SKM-1 treated with dmso at 0.1 percent for 144 hours (cell line): ENCODE measurements at regions not wholly inside any gene's neighbourhood (a gene's known extent, or its start where the extent isn't known, plus 50 kb on each side); places are given as distances from the start of the nearest gene placed in this dataset.

Source experiments
- DNase-seq: peaks from one replicate; lab custom pipeline; 2025; ENCODE audit not compliant: unreplicated experiment; lab: John Stamatoyannopoulos, UW

DNA sequence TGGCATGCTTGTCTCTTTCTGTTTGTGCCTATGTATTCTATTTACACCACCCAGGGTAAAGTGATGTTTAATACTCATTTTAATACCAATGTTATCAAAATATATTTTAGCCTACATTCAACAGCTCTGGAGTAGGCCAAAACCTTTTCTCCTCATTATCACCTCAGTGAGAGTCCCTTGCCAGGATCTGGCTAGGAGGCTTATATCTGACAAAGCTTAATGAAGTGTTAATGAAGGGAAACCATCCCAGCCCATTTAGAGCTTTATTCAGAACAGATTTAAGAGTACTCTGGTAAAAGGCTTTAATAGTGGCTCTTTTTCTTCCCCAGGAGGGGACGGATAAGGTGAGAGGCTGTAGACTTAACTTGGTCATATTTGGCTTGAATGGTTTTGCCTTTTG, 137.6 kb downstream of the GRIN2B start:
- DNase-seq, result no peak

GRCh38 chr12:13841358-13841757, 140.0 kb downstream of the GRIN2B start:
- DNase-seq, result no peak

- DNase-seq, result no peak
Measured at GRCh38 chr12:13839365-13840336, 141.8 kb downstream of the GRIN2B start.

DNA sequence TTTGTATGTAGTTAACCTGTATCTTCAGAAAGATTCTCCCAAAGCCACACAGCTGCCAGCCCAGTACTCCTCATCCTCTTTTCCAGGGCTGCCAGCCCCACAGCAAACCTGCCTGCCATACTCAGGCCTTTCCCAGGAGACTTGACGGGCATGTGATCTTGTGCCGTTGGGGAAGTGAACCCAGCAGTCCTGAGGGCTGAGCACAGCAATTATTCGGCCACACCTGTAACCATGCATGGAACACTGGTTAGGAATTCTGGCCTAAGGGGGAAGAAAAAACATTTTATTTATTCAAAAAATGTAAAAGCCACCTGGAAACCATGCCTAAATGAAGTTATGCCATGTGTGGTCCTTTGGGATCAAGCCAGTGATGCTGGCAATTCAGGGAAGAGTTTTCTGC, 145.3 kb downstream of the GRIN2B start:
- no peak for DNase-seq

DNA sequence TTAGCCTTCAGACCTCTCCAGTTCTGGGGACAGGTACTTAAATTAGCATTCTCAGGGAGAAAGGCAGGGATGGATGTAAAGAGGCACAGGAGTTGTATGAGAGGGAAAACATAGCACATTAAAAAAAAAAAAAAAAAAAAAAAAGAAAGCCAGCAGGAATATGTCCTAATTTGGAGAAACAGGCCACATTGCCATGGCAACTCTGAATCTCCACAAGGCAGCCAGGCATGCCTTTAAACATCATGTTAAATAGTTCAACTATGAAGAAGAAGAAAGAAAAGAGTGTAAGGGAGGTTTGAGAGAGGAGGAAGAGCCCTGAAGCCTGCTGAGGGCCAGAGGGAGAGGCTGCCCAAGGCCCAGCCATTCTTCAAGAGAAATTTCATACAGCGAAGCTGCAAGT, 145.8 kb downstream of the GRIN2B start:
- DNase-seq, result no peak

GRCh38 chr12:13834241-13834640, 147.2 kb downstream of the GRIN2B start:
- no peak for DNase-seq

DNA sequence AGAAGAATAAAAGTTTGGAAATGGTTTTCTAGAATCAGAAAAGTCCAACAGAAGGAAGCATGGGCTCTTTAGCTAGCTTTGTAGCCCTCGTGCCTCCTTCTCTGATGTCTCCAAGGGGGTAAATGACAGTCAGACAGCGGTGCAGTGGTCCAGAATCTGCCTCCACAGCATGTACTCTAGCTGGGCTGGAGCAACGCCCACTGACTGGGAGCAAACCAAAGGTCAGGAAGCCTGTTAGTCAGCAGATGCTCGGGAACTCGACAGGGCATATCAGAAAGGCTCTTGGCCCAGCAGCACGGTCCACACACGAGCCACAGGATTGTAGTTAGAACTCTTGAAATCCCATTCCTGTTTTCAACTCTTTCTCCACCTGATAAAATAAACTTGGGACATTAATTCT, 164.3 kb downstream of the GRIN2B start:
- DNase-seq, result no peak

GRCh38 chr12:13816394-13816793, 165.0 kb downstream of the GRIN2B start:
- no peak for DNase-seq

GRCh38 chr12:13812168-13812567, 169.2 kb downstream of the GRIN2B start:
- DNase-seq, result no peak

- DNase-seq, result no peak
Measured at GRCh38 chr12:13811061-13811460, 170.3 kb downstream of the GRIN2B start.

DNA sequence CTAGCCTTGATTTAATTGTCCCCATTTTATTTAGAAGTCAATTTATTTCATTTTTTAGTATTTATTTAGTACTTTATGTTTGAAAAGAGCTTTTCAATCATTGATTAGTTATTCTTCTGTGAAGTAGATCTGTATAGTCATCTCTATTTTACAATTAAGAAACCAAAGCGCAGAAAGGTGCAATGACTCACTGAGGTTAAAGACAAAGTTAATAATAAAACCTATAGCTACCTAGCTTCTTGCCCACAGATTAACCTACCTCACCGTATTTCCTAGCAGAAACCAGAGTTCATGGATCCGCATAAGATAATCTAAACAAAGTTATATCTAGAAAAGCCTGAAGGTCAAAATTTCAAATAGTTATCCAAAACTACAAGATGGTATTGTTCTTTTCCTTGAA, 176.4 kb downstream of the GRIN2B start:
- no peak for DNase-seq

- no peak for DNase-seq
Measured at GRCh38 chr12:13801543-13801942, 179.9 kb downstream of the GRIN2B start.

DNA sequence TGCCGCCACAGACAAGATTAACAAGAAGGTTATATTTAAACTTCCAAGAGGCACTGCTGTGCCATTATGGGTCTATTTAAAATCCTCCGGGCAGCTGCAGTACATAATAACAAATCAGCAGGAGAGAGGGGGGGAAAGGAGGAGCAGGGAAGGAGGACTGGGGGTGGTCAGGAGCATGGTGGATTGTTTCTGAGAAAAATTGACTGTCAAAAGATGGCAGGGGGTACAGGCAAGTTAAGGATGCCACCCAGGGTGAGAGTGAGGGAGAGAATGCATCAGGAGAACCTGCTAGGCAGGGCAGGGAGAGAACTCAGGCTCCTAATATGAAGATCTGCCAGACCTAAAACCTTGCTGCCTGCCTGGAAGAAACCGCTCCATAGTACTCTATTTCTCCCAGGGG, 181.8 kb downstream of the GRIN2B start:
- no peak for DNase-seq

DNA sequence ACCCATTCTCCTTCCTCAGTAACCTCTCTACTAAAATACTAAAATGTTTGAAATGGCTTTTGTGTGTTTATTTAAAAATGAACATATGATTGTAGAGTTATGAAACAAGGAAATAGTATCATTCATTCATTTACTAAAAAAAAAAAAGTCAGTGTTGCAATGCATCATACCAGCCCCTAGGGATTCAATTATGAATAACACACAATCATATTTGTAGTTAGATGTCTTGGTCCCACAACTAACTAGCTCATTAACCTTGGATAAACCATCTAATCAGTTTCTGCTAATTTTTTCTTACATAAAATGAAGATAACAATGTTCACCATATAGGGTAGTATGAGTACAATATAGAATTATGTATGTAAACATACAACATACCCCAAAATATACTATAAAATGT, 183.2 kb downstream of the GRIN2B start:
- DNase-seq, result no peak

DNA sequence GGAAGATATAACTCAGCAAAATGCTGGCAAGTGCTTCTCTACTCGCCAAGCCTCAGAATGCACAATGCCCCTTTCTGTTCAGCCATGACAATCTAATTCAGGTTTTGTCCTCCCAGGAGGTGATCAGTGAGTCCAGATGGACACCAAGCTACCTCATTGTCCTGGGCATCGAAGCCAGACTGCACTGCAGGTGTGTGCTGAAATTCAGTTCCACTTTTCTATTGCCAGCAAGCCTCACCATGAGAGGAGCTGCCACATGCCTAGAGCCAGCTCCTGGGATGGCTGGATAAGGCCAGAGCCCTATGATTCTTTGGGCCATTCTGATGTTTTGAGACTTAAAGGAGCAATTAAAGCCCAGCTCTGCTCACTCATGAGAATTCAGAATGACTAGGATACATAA, 186.7 kb downstream of the GRIN2B start:
- no peak for DNase-seq

DNA sequence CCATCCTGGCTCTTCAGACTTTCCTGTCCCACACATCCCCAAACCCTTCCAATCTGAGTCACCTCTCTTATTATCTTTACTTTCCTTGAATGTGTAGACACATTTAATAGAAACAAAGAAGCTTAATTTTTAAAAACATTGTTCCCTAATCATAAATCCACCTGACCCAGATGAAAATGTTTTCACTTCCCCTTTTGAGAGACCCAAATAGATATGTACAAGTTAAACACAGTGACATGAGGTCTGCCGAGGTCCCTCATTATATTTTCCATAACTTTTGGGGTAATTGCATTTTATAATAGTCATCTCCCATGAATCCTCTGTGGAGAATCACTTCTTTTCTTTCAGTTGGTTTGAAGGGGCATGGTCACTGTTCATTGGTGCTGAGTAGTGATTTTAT, 191.1 kb downstream of the GRIN2B start:
- DNase-seq, result no peak

- no peak for DNase-seq
Measured at GRCh38 chr12:13788626-13789025, 192.8 kb downstream of the GRIN2B start.

GRCh38 chr12:13786646-13787045, 194.8 kb downstream of the GRIN2B start:
- DNase-seq, result no peak

DNA sequence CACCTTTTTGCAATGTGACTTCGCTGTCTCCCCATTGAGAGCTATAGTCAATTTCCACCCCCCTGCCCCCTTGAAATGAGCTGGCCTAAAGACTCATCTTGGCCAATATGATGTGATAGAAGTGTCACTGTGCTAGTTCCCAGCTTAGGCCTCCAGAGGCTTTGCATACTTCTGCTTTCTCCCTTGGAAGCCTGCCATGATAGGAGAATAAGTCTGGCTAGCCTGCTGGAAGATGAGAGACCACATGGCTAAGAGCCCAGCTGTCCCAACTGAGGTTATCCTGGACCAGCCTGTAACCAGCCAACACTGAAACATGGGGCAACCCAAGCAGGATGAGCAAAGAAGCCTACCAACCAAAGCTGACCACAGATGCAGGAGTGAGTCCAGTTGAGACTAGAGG, 196.9 kb downstream of the GRIN2B start:
- DNase-seq, result no peak

GRCh38 chr12:13780453-13780852, 200.9 kb downstream of the GRIN2B start:
- no peak for DNase-seq

DNA sequence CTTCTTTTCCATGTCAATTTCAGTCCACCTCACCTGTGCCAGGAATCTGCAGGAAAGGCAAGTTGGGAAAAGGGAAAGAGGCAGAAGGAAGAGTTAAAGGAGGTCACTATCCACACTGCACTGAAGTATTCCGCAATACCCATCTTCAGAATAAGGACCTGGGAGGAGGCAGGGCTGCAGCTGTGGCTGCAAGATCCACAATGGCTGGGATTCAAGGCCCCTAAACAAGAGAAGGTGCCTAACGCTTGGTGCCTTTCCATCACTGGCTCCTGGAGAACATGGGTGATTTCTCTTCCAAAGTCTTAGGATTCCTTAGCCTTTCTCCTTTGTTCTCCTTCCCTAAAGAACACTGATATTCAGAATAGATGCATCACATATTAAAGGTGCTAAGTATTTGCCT, 204.0 kb downstream of the GRIN2B start:
- no peak for DNase-seq

- no peak for DNase-seq
Measured at GRCh38 chr12:13772264-13772663, 209.1 kb downstream of the GRIN2B start.

DNA sequence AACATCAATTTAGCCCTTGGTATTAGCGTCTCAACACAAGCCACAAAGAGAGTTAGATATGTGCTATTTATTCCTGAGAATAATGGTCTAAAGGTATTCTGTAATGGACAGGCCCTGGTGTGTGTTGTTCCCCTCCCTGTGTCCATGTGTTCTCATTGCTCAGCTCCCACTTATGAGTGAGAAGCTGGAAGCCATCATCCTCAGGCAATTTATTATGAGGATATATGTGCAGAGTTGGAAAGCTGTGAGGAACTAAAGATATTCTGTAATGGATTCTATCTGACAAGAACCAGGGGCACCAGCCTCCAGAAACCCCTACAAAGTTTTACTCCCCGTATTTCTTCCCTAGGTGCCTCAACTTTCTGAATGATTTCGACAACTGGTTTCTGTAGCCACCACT, 210.8 kb downstream of the GRIN2B start:
- DNase-seq, result no peak
